GM10266 (cell line): ENCODE measurements at regions not wholly inside any gene's neighbourhood (a gene's known extent, or its start where the extent isn't known, plus 50 kb on each side); places are given as distances from the start of the nearest gene placed in this dataset.
"Not testable (repeated sequence)": the region's sequence is repeated elsewhere in the genome, so short reads cannot be mapped to it uniquely, and the experiment has no call there.

Source experiments
- DNase-seq: peaks from one replicate; pipeline ENCODE4 v3.0.0; 2012; ENCODE audit errors: extremely low spot score
- TF ChIP-seq, protein P1 (sequence below): IDR thresholded peaks from 2 replicates; pipeline ENCODE4 v1.5.1; 2012; ENCODE audit warnings: mild to moderate bottlenecking, low read depth; ENCODE audit not compliant: control insufficient read depth, insufficient read depth; ENCODE audit errors: missing control alignments

DNA sequence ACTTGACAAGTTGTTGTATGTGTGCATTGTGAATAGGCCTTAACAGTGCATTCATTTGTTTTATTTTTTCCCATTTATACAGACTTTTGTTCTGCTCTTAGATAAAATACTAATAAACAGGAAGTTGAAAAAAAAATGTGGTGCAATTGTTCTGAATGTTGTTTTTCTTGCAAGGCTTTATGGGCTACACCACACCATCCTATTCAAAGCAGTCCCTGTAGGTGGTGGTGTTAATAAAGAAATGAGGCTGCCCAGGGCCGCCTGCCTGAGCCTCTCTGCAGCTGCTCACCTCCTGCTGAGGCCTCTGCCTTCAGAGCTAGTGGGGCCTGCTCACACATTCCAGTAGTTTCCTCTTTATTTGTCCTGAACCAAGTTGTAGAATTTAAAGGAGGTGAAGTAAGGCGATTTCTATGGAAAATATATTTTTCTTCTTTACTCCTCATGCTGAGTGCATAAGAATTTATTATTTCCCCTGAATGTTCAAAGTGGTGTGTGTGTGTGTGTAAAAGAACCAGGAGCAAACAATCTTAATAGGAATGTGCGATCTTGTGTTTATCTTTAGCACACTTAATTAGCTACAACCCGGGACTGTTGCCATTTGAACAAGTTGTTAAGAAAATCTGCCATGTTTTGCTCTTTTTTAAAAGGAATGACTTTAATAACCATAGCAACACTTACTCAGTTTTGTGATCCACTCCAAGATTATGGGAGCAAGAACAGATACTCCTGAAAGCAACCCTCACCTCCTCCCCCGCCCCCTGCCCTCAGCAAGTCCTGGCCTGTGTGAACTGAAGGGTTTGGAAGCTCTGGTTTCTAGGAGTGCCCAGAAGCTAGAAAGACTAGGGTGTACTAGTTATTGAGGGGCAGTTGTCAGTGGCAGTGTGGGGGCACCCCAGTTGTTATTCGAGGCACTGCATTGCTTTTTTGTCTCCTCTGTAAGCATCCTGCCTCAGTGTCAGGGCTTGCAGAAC is 251.6 kb upstream of the PLGLB2 start:
- TF ChIP-seq, protein P1, sequence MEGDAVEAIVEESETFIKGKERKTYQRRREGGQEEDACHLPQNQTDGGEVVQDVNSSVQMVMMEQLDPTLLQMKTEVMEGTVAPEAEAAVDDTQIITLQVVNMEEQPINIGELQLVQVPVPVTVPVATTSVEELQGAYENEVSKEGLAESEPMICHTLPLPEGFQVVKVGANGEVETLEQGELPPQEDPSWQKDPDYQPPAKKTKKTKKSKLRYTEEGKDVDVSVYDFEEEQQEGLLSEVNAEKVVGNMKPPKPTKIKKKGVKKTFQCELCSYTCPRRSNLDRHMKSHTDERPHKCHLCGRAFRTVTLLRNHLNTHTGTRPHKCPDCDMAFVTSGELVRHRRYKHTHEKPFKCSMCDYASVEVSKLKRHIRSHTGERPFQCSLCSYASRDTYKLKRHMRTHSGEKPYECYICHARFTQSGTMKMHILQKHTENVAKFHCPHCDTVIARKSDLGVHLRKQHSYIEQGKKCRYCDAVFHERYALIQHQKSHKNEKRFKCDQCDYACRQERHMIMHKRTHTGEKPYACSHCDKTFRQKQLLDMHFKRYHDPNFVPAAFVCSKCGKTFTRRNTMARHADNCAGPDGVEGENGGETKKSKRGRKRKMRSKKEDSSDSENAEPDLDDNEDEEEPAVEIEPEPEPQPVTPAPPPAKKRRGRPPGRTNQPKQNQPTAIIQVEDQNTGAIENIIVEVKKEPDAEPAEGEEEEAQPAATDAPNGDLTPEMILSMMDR: peak; percentile 18
- not testable (repeated sequence) for DNase-seq

GRCh38 chr2:87497135-87497534 is 250.8 kb upstream of the PLGLB2 start:
- DNase-seq: not testable (repeated sequence)

GRCh38 chr2:87497700-87498099 is 250.2 kb upstream of the PLGLB2 start:
- not testable (repeated sequence) for DNase-seq

DNA sequence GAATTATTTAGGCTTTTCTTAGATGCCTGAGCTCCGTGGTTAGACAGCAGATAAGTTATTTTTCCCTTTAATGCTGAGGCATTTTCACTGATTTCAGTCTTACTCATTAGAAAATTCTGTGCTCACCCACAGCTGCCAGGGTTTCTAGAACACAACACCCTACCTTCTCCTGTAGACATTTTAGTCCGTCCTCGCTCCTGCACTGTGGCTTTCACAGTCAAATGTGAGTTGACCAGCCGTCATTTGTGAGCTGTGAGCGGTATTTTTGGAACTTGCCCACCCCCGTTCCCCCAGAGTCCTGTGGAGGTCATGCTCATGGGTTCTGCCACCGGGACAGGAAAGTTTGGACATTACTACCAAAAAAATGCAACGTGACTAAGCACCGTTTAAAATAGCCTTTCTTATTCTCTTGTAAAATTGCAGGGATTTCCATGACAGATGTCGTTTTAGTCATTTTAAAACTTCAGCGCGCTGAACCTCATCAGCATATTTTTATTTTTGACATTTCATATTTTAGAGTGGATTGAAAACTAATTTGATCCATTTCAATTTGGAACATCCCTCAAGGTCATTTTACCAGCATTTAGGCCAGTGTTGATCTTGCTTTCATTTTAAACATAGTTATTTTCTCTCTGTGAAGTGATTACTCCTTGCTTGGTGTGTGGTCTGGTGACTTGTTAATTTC is 249.6 kb upstream of the PLGLB2 start:
- not testable (repeated sequence) for DNase-seq

DNA sequence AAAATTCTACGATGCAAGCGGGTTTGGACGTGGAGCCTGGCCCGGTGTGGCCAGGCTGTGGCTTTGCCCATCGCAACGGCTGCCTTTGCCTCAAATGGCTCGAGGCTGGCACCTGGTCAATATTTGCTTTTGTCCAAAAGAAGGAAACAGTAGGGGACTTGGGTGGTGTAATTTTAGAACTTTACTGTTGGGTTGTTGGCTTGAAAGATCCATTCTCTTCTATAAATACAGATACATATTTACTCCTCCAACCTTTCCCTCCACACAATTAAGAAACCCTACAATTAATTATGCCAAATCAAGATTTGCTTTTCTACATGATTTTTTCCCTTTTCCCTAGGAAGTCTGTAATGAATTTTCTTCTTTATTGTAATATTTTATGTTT is 249.0 kb upstream of the PLGLB2 start:
- DNase-seq: not testable (repeated sequence)

DNA sequence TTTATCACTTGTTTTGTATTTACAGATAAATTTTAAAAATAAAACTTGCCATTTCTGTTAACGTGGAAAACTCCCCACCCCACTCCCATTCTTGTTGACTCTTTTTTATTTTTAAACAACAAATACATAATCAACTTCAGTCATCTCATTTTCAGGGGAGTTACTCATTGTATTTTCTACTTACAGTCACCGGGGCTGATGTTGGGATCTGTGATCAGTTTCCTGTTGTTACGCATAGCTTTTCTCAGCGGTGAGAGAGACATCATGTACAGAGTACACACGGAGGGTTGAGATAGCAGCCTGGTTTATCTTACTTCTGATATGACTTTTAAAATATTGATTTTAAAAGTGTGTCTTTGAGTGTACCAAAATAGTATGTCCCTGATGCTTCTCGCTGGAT is 248.0 kb upstream of the PLGLB2 start:
- DNase-seq: not testable (repeated sequence)

DNA sequence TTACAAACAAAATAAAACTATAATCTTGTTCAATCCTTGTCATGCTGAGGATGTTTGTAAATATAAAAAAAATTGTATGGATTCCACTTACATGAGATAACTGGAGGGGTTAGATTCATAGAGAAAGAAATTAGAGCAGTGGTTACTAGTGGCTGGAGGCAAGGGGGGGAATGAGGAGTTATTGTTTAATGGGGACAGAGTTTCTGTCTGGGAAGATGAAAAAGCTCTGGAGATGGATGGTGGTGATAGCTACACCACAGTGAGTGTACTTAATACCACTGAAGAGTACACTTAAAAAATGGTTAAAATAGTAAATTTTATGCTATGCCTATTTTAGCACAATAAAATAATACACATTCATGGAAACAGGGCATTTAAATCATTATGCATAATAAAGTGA is 247.5 kb upstream of the PLGLB2 start:
- not testable (repeated sequence) for DNase-seq

- not testable (repeated sequence) for DNase-seq
These were observed 246.9 kb upstream of the PLGLB2 start for GRCh38 chr2:87500951-87501350.

DNA sequence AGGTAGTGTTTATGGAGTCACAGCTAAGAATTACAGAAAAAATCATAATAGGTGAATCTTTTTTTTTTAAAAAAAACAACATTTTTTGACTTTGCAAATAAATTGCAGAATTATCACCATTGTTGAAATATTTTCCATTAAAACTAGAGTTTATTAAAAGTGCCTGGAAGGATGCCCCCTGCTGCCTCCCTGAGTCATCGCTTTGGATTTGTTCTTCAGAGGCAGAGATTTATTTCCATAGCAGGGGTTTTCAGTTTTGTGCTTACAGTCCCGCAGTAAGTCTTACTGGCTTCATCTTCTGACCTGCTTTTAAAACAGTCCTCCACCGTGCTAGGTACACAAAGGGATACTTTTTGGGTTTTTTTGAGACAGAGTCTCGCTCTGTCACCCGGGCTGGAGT is 244.9 kb upstream of the PLGLB2 start:
- DNase-seq: not testable (repeated sequence)

- DNase-seq: not testable (repeated sequence)
These were observed 242.6 kb upstream of the PLGLB2 start for GRCh38 chr2:87505239-87505638.

- DNase-seq: not testable (repeated sequence)
These were observed 242.0 kb upstream of the PLGLB2 start for GRCh38 chr2:87505909-87506308.

- DNase-seq: not testable (repeated sequence)
These were observed 240.2 kb upstream of the PLGLB2 start for GRCh38 chr2:87507378-87508348.

GRCh38 chr2:87511195-87511778 is 236.6 kb upstream of the PLGLB2 start:
- not testable (repeated sequence) for DNase-seq

DNA sequence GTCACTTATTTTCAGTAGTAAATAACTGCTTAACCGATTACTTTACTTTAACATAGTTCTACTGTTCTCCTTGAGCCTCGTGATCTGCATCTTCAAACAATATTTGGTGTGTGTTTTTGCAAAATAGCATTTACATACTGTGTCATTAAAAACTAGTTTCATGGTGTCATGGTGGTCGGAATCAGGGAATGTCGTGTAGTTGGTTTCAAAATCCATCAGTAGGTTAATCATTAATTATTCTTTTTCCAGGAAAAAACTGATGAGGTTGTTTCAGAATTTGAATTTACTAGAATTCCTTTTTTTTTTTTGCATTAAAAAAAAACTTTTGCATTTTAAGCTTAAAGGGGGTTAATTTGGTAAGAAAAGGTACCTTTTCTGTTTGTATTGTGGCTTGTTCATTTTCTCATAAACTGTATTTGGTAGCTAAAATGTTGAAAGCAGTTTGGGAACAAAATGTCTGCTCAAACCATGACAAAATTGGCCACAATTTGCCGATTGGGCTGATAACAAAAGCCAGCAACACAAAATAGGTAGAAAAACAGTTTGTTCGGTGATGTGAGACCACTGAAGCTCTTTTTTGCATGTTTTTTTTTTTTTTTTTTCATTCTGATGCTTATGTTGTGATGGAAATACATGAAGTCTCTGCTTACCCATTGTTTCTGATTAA is 234.9 kb upstream of the PLGLB2 start:
- not testable (repeated sequence) for DNase-seq

GRCh38 chr2:87514034-87514433 is 233.9 kb upstream of the PLGLB2 start:
- DNase-seq: not testable (repeated sequence)

- DNase-seq: not testable (repeated sequence)
These were observed 233.4 kb upstream of the PLGLB2 start for GRCh38 chr2:87514515-87514914.

- not testable (repeated sequence) for DNase-seq
These were observed 232.7 kb upstream of the PLGLB2 start for GRCh38 chr2:87515226-87515625.

DNA sequence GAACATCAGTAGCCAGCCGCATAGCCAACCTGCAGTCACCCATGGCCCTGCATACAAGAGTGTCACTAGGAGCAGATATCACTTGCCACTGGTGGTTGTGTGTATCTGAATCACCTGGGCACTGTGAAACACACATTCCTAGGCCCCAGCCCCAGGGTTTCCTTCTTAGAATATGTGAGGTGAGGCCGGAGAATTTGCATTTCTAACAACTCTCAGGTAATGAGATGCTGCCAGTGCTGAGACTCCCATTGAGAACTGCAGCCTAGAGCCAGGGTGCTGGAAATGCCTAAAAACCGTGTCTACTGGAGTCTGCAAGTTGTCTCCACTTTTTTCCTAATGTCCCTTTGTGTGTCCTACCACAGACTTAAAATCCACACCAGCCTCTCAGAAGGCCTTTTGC is 232.0 kb upstream of the PLGLB2 start:
- not testable (repeated sequence) for DNase-seq
